Mammary epithelial cell (primary cell): ENCODE measurements at regions not wholly inside any gene's neighbourhood (a gene's known extent, or its start where the extent isn't known, plus 50 kb on each side); places are given as distances from the start of the nearest gene placed in this dataset.

Experiments used
- EZH2 ChIP-seq: IDR thresholded peaks from 2 replicates; pipeline ENCODE4 v1.6.1; 2012; ENCODE audit warnings: low read length, inconsistent platforms, borderline replicate concordance
- TF ChIP-seq, protein P1 (sequence below), 2 donors: IDR thresholded peaks in 1 of 2; conservative IDR thresholded peaks in 1 of 2; 2 replicates each; pipeline ENCODE4 v1.5.1; 2011 to 2012; ENCODE audit warnings: inconsistent platforms in 2 of 2, low read length in 2 of 2, mild to moderate bottlenecking in 2 of 2, control low read depth in 1 of 2, low read depth in 1 of 2; ENCODE audit not compliant: insufficient read depth in 1 of 2; ENCODE audit errors: extremely low read depth in 1 of 2

DNA sequence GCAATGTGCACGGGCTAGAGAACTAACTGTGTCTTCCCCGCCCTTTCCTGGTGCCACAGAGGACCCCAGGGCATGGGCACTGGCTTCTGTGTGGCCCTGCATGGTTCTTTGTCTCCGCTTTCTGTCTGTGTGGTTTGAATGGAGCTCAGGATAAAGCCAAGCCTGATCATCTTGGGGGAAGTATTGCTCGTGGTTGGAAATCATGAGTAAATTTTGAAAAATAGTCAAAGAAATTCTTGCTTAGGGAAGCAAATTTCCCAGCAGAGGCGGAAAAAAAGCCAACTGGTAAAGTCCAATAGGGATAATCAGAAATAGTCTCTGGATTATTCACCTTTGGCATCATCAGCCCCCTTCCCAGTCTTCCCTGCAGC is 55.4 kb downstream of the MAGEF1 start:
- TF ChIP-seq, protein P1, sequence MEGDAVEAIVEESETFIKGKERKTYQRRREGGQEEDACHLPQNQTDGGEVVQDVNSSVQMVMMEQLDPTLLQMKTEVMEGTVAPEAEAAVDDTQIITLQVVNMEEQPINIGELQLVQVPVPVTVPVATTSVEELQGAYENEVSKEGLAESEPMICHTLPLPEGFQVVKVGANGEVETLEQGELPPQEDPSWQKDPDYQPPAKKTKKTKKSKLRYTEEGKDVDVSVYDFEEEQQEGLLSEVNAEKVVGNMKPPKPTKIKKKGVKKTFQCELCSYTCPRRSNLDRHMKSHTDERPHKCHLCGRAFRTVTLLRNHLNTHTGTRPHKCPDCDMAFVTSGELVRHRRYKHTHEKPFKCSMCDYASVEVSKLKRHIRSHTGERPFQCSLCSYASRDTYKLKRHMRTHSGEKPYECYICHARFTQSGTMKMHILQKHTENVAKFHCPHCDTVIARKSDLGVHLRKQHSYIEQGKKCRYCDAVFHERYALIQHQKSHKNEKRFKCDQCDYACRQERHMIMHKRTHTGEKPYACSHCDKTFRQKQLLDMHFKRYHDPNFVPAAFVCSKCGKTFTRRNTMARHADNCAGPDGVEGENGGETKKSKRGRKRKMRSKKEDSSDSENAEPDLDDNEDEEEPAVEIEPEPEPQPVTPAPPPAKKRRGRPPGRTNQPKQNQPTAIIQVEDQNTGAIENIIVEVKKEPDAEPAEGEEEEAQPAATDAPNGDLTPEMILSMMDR (conservative IDR thresholded peaks at IDR 0.05 in 1 of 2, IDR thresholded peaks at IDR 0.05 in 1 of 2; ENCODE audit: extremely low read depth in 1 of 2, insufficient read depth in 1 of 2, low read depth in 1 of 2, low read length in 2 of 2) = no peak
- no peak for TF ChIP-seq EZH2
